Liver (tissue), 8 donors: ENCODE measurements at regions not wholly inside any gene's neighbourhood (a gene's known extent, or its start where the extent isn't known, plus 50 kb on each side); places are given as distances from the start of the nearest gene placed in this dataset.

Experiments
- DNase-seq: peaks from one replicate; pipeline ENCODE4 v3.0.0-alpha.2; 2017; ENCODE audit warnings: low spot score
- H3K27ac ChIP-seq, 2 donors: one replicate each; pipeline ENCODE4 v1.7.0; 2013; ENCODE audit warnings: inconsistent platforms in 2 of 2, low read length in 2 of 2, control low read depth in 1 of 2, low read depth in 1 of 2, mild to moderate bottlenecking in 1 of 2
- H3K27me3 ChIP-seq, 4 donors: one replicate each; pipeline versions ENCODE4 v1.6.1 to v1.7.0; 2013; ENCODE audit warnings: low read length in 3 of 4, inconsistent platforms in 1 of 4, mild to moderate bottlenecking in 1 of 4, moderate library complexity in 1 of 4; ENCODE audit not compliant: control insufficient read depth in 4 of 4, insufficient read depth in 4 of 4
- H3K36me3 ChIP-seq, 4 donors: one replicate each; pipeline versions ENCODE4 v1.6.1 to v1.7.0; 2013; ENCODE audit warnings: low read length in 3 of 4, mild to moderate bottlenecking in 3 of 4, low read depth in 1 of 4, moderate library complexity in 1 of 4; ENCODE audit not compliant: control insufficient read depth in 4 of 4, insufficient read depth in 3 of 4
- H3K4me1 ChIP-seq, 4 donors: one replicate each; pipeline versions ENCODE4 v1.6.1 to v1.7.0; 2013; ENCODE audit warnings: low read length in 3 of 4, mild to moderate bottlenecking in 3 of 4, moderate library complexity in 1 of 4; ENCODE audit not compliant: control insufficient read depth in 4 of 4, insufficient read depth in 4 of 4
- H3K4me3 ChIP-seq, 3 donors: one replicate each; pipeline versions ENCODE4 v1.6.1 to v1.7.0; 2013; ENCODE audit warnings: low read length in 3 of 3, control low read depth in 1 of 3, low read depth in 1 of 3, mild to moderate bottlenecking in 1 of 3
- H3K9ac ChIP-seq, 2 donors: one replicate each; pipeline ENCODE4 v1.7.0; 2013; ENCODE audit warnings: low read length in 2 of 2, mild to moderate bottlenecking in 2 of 2, moderate library complexity in 2 of 2, control low read depth in 1 of 2, low read depth in 1 of 2
- H3K9me3 ChIP-seq, 4 donors: one replicate each; pipeline versions ENCODE4 v1.6.1 to v1.7.0; 2013; ENCODE audit warnings: low read length in 3 of 4; ENCODE audit not compliant: control insufficient read depth in 4 of 4
- EGR1 ChIP-seq, 2 donors: IDR thresholded peaks; 2 replicates each; pipeline ENCODE4 v1.6.1; 2016 to 2018; ENCODE audit warnings: antibody characterized with exemption in 2 of 2, low read depth in 2 of 2
- FOXA1 ChIP-seq: IDR thresholded peaks from 2 replicates; pipeline ENCODE4 v1.6.1; 2016; ENCODE audit warnings: antibody characterized with exemption
- FOXA2 ChIP-seq: IDR thresholded peaks from 2 replicates; pipeline ENCODE4 v1.6.1; 2016; ENCODE audit warnings: antibody characterized with exemption
- GABPA ChIP-seq, 2 donors: IDR thresholded peaks in 1 of 2; conservative IDR thresholded peaks in 1 of 2; 2 replicates each; pipeline ENCODE4 v1.6.1; 2016; ENCODE audit warnings: antibody characterized with exemption in 2 of 2, mild to moderate bottlenecking in 1 of 2, moderate library complexity in 1 of 2
- HNF4A ChIP-seq, 2 donors: conservative IDR thresholded peaks; 2 replicates each; pipeline ENCODE4 v1.6.1; 2016; ENCODE audit warnings: antibody characterized with exemption in 2 of 2, mild to moderate bottlenecking in 2 of 2
- HNF4G ChIP-seq: IDR thresholded peaks from 2 replicates; pipeline ENCODE4 v1.6.1; 2016; ENCODE audit warnings: antibody characterized with exemption
- JUND ChIP-seq, 2 donors: IDR thresholded peaks; 2 replicates each; pipeline ENCODE4 v1.6.1; 2016; ENCODE audit warnings: antibody characterized with exemption in 2 of 2
- NR2F2 ChIP-seq: IDR thresholded peaks from 2 replicates; pipeline ENCODE4 v1.6.1; 2016; ENCODE audit warnings: antibody characterized with exemption
- RXRA ChIP-seq, 2 donors: IDR thresholded peaks; 2 replicates each; pipeline ENCODE4 v1.6.1; 2017 to 2018; ENCODE audit warnings: antibody characterized with exemption in 2 of 2, mild to moderate bottlenecking in 1 of 2
- SP1 ChIP-seq: IDR thresholded peaks from 2 replicates; pipeline ENCODE4 v1.6.1; 2018; ENCODE audit warnings: antibody characterized with exemption, mild to moderate bottlenecking
- TAF1 ChIP-seq: conservative IDR thresholded peaks from 2 replicates; pipeline ENCODE4 v1.6.1; 2016; ENCODE audit warnings: antibody characterized with exemption, mild to moderate bottlenecking
- WGBS: extraction: QIAGEN DNeasy Blood & Tissue Kit; methylation state at CpG from one replicate; pipeline ENCODE4 v1.1.7; 2013; 5-methylcytosine and 5-hydroxymethylcytosine counted together
- TF ChIP-seq, protein P1 (sequence below): fragments of 150-350 bp; IDR thresholded peaks from 2 replicates; pipeline ENCODE4 v1.5.1; 2017; ENCODE audit warnings: improper control_type of control experiment, low read depth, low read length; ENCODE audit not compliant: missing input control
- TF ChIP-seq, protein P2 (sequence below): IDR thresholded peaks from 2 replicates; pipeline ENCODE4 v1.6.1; 2016; ENCODE audit warnings: antibody characterized with exemption
- TF ChIP-seq, protein P3 (sequence below): IDR thresholded peaks from 2 replicates; pipeline ENCODE4 v1.6.1; 2016; ENCODE audit warnings: antibody characterized with exemption, mild to moderate bottlenecking
- TF ChIP-seq, protein P4 (sequence below): IDR thresholded peaks from 2 replicates; pipeline ENCODE4 v1.6.1; 2016; ENCODE audit warnings: antibody characterized with exemption
- TF ChIP-seq, protein P5 (sequence below): IDR thresholded peaks from 2 replicates; pipeline ENCODE4 v1.6.1; 2016; ENCODE audit warnings: antibody characterized with exemption
- donor health status: healthy.
- donor health status: healthy.
- donor health status: healthy.
- donor health status: healthy.
- donor health status: healthy.

DNA sequence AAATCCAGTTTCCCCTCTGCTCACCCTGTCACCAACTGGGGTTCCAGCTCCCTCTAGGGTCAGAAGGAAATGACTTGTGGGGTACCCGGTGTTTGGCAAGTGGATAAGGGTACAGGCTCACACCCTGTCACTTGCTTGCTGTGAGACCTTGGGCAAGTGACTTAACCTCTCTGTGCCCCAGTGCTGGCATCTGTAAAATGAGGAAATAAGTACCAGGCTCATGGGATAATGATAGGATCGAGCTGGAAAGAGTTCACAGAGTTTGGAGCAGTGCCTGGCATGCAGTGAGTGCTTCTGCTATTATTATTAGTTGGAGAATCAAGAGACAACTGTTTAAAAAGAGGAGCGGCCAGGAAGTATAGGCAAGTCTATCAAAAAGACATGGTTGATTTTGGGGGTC is 53.7 kb upstream of the DLX4 start:
- no peak for TF ChIP-seq GABPA (IDR thresholded peaks at IDR 0.05 in 1 of 2, conservative IDR thresholded peaks at IDR 0.05 in 1 of 2)
- no peak for TF ChIP-seq HNF4G
- TF ChIP-seq TAF1, result no peak
- TF ChIP-seq, protein P1, sequence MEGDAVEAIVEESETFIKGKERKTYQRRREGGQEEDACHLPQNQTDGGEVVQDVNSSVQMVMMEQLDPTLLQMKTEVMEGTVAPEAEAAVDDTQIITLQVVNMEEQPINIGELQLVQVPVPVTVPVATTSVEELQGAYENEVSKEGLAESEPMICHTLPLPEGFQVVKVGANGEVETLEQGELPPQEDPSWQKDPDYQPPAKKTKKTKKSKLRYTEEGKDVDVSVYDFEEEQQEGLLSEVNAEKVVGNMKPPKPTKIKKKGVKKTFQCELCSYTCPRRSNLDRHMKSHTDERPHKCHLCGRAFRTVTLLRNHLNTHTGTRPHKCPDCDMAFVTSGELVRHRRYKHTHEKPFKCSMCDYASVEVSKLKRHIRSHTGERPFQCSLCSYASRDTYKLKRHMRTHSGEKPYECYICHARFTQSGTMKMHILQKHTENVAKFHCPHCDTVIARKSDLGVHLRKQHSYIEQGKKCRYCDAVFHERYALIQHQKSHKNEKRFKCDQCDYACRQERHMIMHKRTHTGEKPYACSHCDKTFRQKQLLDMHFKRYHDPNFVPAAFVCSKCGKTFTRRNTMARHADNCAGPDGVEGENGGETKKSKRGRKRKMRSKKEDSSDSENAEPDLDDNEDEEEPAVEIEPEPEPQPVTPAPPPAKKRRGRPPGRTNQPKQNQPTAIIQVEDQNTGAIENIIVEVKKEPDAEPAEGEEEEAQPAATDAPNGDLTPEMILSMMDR, result no peak
- no peak for TF ChIP-seq SP1
- no peak for TF ChIP-seq FOXA1
- no peak for TF ChIP-seq EGR1 (IDR thresholded peaks at IDR 0.05; ENCODE audit: low read depth in 2 of 2)
- TF ChIP-seq FOXA2, result no peak
- no peak for TF ChIP-seq NR2F2
- TF ChIP-seq, protein P2, sequence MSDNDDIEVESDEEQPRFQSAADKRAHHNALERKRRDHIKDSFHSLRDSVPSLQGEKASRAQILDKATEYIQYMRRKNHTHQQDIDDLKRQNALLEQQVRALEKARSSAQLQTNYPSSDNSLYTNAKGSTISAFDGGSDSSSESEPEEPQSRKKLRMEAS, result no peak
- TF ChIP-seq RXRA (IDR thresholded peaks at IDR 0.05), result no peak
- TF ChIP-seq JUND (IDR thresholded peaks at IDR 0.05), result no peak
- TF ChIP-seq, protein P3, sequence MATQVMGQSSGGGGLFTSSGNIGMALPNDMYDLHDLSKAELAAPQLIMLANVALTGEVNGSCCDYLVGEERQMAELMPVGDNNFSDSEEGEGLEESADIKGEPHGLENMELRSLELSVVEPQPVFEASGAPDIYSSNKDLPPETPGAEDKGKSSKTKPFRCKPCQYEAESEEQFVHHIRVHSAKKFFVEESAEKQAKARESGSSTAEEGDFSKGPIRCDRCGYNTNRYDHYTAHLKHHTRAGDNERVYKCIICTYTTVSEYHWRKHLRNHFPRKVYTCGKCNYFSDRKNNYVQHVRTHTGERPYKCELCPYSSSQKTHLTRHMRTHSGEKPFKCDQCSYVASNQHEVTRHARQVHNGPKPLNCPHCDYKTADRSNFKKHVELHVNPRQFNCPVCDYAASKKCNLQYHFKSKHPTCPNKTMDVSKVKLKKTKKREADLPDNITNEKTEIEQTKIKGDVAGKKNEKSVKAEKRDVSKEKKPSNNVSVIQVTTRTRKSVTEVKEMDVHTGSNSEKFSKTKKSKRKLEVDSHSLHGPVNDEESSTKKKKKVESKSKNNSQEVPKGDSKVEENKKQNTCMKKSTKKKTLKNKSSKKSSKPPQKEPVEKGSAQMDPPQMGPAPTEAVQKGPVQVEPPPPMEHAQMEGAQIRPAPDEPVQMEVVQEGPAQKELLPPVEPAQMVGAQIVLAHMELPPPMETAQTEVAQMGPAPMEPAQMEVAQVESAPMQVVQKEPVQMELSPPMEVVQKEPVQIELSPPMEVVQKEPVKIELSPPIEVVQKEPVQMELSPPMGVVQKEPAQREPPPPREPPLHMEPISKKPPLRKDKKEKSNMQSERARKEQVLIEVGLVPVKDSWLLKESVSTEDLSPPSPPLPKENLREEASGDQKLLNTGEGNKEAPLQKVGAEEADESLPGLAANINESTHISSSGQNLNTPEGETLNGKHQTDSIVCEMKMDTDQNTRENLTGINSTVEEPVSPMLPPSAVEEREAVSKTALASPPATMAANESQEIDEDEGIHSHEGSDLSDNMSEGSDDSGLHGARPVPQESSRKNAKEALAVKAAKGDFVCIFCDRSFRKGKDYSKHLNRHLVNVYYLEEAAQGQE, result no peak
- TF ChIP-seq, protein P4, sequence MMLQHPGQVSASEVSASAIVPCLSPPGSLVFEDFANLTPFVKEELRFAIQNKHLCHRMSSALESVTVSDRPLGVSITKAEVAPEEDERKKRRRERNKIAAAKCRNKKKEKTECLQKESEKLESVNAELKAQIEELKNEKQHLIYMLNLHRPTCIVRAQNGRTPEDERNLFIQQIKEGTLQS, result no peak
- TF ChIP-seq, protein P5, sequence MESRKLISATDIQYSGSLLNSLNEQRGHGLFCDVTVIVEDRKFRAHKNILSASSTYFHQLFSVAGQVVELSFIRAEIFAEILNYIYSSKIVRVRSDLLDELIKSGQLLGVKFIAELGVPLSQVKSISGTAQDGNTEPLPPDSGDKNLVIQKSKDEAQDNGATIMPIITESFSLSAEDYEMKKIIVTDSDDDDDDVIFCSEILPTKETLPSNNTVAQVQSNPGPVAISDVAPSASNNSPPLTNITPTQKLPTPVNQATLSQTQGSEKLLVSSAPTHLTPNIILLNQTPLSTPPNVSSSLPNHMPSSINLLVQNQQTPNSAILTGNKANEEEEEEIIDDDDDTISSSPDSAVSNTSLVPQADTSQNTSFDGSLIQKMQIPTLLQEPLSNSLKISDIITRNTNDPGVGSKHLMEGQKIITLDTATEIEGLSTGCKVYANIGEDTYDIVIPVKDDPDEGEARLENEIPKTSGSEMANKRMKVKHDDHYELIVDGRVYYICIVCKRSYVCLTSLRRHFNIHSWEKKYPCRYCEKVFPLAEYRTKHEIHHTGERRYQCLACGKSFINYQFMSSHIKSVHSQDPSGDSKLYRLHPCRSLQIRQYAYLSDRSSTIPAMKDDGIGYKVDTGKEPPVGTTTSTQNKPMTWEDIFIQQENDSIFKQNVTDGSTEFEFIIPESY, result no peak
- no peak for TF ChIP-seq HNF4A (conservative IDR thresholded peaks at IDR 0.05)

DNA sequence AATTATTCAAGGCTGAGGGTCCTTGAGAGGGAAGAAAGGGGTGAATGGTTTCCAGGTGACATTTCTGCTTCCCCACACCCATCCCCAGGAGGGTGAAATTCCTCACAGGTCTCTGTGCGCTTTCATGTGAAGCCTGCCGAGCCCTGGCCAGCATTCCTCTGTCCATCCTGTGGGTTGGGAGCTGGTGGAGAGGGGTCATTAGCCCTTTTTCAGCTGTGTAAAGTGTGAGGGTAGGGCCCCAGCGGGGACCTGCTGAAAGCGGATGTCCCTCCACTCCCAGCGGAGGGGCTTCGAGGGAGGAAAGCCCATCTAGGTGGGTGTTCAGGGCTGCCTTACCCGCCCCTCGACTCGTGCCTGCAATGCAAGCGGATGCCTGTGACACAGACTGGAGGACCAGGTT is 53.3 kb upstream of the DLX4 start:
- peaks cover 0 to 4% (median 3%) of the 10 kb centered on the region in 4 donors for H3K27me3 ChIP-seq
- DNase-seq, result no peak
- H3K9ac ChIP-seq, result no peak overlapping the region
- TF ChIP-seq HNF4A (conservative IDR thresholded peaks at IDR 0.05), result no peak
- TF ChIP-seq, protein P3, result no peak
- no peak for TF ChIP-seq RXRA (IDR thresholded peaks at IDR 0.05)
- no peak for TF ChIP-seq HNF4G
- TF ChIP-seq GABPA (IDR thresholded peaks at IDR 0.05 in 1 of 2, conservative IDR thresholded peaks at IDR 0.05 in 1 of 2), result no peak
- no peak for TF ChIP-seq FOXA2
- TF ChIP-seq, protein P4, result no peak
- TF ChIP-seq, protein P5, result no peak

More for the DNA sequence above, 53.7 kb upstream of the DLX4 start:
- Histone ChIP-seq H3K9me3 (no peaks in the 10 kb centered on the region), H3K27me3 (peaks cover 0 to 4% (median 3%) of the 10 kb centered on the region in 4 donors), H3K27ac (no peak overlapping the region), H3K9ac (no peak overlapping the region), H3K36me3 (no peaks in the 10 kb centered on the region), H3K4me3 (no peak overlapping the region), H3K4me1 (peaks cover 0 to 3% (median 0%) of the 10 kb centered on the region in 4 donors)
- 45% methylated on average over 3 of the region's 3 CpGs for WGBS
- DNase-seq, result no peak

More for the DNA sequence above, 53.3 kb upstream of the DLX4 start:
- 33% methylated on average over 10 of the region's 10 CpGs for WGBS
- Histone ChIP-seq H3K9me3 (no peaks in the 10 kb centered on the region), H3K4me1 (no peaks in the 10 kb centered on the region), H3K36me3 (no peaks in the 10 kb centered on the region), H3K4me3 (no peak overlapping the region), H3K27ac (no peak overlapping the region)
